ENCODE measurements at regions not wholly inside any gene's neighbourhood (a gene's known extent, or its start where the extent isn't known, plus 50 kb on each side); places are given as distances from the start of the nearest gene placed in this dataset.

DNA sequence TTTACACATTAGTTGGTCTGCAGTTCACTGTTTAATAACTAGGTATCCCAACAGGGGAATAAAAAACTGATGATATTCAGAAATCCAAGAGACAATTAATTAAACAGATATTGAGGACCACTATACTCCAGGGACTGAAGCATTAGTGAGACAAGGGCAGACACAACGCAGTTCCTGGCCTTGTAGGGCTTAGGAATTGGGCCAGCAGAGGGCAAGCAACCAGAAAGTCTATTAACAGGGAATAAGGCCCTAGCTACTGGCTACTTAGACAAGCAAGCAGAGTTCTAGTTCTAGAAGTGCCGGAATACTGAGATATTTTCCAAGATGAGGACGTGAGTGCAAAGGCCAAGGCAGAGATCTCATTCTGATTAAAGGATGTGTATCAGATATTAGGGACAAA, 58.6 kb upstream of the ADGRA3 start:
- H3K9me3 ChIP-seq, result no peaks in the 10 kb centered on the region
- TF ChIP-seq, protein P1, sequence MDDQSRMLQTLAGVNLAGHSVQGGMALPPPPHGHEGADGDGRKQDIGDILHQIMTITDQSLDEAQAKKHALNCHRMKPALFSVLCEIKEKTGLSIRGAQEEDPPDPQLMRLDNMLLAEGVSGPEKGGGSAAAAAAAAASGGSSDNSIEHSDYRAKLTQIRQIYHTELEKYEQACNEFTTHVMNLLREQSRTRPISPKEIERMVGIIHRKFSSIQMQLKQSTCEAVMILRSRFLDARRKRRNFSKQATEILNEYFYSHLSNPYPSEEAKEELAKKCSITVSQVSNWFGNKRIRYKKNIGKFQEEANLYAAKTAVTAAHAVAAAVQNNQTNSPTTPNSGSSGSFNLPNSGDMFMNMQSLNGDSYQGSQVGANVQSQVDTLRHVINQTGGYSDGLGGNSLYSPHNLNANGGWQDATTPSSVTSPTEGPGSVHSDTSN (IDR thresholded peaks at IDR 0.05), result no peak
- no peak for TF ChIP-seq YY1 (IDR thresholded peaks at IDR 0.05; ENCODE audit: low read depth)
- TF ChIP-seq, protein P2, sequence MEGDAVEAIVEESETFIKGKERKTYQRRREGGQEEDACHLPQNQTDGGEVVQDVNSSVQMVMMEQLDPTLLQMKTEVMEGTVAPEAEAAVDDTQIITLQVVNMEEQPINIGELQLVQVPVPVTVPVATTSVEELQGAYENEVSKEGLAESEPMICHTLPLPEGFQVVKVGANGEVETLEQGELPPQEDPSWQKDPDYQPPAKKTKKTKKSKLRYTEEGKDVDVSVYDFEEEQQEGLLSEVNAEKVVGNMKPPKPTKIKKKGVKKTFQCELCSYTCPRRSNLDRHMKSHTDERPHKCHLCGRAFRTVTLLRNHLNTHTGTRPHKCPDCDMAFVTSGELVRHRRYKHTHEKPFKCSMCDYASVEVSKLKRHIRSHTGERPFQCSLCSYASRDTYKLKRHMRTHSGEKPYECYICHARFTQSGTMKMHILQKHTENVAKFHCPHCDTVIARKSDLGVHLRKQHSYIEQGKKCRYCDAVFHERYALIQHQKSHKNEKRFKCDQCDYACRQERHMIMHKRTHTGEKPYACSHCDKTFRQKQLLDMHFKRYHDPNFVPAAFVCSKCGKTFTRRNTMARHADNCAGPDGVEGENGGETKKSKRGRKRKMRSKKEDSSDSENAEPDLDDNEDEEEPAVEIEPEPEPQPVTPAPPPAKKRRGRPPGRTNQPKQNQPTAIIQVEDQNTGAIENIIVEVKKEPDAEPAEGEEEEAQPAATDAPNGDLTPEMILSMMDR (IDR thresholded peaks at IDR 0.05), result no peak
- no peak for DNase-seq
- H3K4me2 ChIP-seq, result no peak overlapping the region
- H3F3A ChIP-seq (replicated peaks; ENCODE audit: insufficient read depth), result no peaks in the 10 kb centered on the region
- no peak overlapping the region for H3K4me3 ChIP-seq (ENCODE audit: low read depth in 2 of 2, low read length in 1 of 2)
- no peak overlapping the region for H2AFZ ChIP-seq (ENCODE audit: low read depth)
- ChIA-PET POLR2A (no interaction called here), CTCF (no interaction called here)
- no peaks in the 10 kb centered on the region for H3K79me2 ChIP-seq (ENCODE audit: insufficient read depth)
- H3K36me3 ChIP-seq (replicated peaks in 1 of 2; ENCODE audit: control insufficient read depth in 1 of 2, insufficient read depth in 2 of 2, low read length in 1 of 2), result no peaks in the 10 kb centered on the region
- no peaks in the 10 kb centered on the region for H4K20me1 ChIP-seq (ENCODE audit: insufficient read depth)
- H3K27ac ChIP-seq (ENCODE audit: low read depth in 2 of 2, low read length in 1 of 2), result no peak overlapping the region
- no peaks in the 10 kb centered on the region for H3K9me2 ChIP-seq
- H3K9ac ChIP-seq, result no peak overlapping the region
- no peaks in the 10 kb centered on the region for H3K27me3 ChIP-seq (ENCODE audit: insufficient read depth)
- WGBS (ENCODE audit: low lambda C conversion rate), result 28% methylated on average over 3 of the region's 3 CpGs
- H3K4me1 ChIP-seq (ENCODE audit: control insufficient read depth in 1 of 2, insufficient read depth in 2 of 2, low read depth in 1 of 2, low read length in 1 of 2), result no peaks in the 10 kb centered on the region

DNA sequence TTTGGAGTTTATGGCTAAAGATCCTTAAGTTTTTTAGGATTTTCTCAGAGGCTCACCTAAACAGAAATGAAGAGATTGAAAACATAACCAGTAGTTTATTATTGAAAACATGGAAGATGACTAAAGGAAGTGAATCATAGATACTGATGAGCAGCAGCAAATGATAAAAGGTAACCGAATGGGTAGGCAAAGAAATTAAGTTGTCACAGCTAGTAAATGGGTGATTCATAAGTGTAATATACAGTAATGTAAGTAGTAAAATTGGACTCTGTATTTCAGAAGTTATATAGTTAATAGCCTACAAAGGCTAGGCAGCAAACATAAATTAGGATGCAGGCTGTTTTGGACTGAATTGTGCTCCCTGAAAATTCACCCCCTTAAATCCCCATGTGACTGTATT, 59.0 kb upstream of the ADGRA3 start:
- Histone ChIP-seq H3K9ac (no peak overlapping the region), H2AFZ (ENCODE audit: low read depth) (no peak overlapping the region), H3K9me3 (no peaks in the 10 kb centered on the region), H3K27me3 (ENCODE audit: insufficient read depth) (no peaks in the 10 kb centered on the region), H3K9me2 (no peaks in the 10 kb centered on the region), H3K4me1 (ENCODE audit: control insufficient read depth in 1 of 2, insufficient read depth in 2 of 2, low read depth in 1 of 2, low read length in 1 of 2) (no peaks in the 10 kb centered on the region), H3K36me3 (replicated peaks in 1 of 2; ENCODE audit: control insufficient read depth in 1 of 2, insufficient read depth in 2 of 2, low read length in 1 of 2) (no peaks in the 10 kb centered on the region), H3K79me2 (ENCODE audit: insufficient read depth) (no peaks in the 10 kb centered on the region), H3K4me3 (ENCODE audit: low read depth in 2 of 2, low read length in 1 of 2) (no peak overlapping the region), H3K27ac (ENCODE audit: low read depth in 2 of 2, low read length in 1 of 2) (no peak overlapping the region), H4K20me1 (ENCODE audit: insufficient read depth) (no peaks in the 10 kb centered on the region), H3K4me2 (no peak overlapping the region), H3F3A (replicated peaks; ENCODE audit: insufficient read depth) (no peaks in the 10 kb centered on the region)
- no peak for DNase-seq
- no peak for TF ChIP-seq ELF1 (IDR thresholded peaks at IDR 0.05)
- no peak for TF ChIP-seq POLR2AphosphoS5 (IDR thresholded peaks at IDR 0.05; ENCODE audit: low read depth, low read length)
- TF ChIP-seq RAD21 (IDR thresholded peaks at IDR 0.05; ENCODE audit: low read length), result no peak
- TF ChIP-seq, protein P3, sequence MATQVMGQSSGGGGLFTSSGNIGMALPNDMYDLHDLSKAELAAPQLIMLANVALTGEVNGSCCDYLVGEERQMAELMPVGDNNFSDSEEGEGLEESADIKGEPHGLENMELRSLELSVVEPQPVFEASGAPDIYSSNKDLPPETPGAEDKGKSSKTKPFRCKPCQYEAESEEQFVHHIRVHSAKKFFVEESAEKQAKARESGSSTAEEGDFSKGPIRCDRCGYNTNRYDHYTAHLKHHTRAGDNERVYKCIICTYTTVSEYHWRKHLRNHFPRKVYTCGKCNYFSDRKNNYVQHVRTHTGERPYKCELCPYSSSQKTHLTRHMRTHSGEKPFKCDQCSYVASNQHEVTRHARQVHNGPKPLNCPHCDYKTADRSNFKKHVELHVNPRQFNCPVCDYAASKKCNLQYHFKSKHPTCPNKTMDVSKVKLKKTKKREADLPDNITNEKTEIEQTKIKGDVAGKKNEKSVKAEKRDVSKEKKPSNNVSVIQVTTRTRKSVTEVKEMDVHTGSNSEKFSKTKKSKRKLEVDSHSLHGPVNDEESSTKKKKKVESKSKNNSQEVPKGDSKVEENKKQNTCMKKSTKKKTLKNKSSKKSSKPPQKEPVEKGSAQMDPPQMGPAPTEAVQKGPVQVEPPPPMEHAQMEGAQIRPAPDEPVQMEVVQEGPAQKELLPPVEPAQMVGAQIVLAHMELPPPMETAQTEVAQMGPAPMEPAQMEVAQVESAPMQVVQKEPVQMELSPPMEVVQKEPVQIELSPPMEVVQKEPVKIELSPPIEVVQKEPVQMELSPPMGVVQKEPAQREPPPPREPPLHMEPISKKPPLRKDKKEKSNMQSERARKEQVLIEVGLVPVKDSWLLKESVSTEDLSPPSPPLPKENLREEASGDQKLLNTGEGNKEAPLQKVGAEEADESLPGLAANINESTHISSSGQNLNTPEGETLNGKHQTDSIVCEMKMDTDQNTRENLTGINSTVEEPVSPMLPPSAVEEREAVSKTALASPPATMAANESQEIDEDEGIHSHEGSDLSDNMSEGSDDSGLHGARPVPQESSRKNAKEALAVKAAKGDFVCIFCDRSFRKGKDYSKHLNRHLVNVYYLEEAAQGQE (IDR thresholded peaks at IDR 0.05; ENCODE audit: low read depth, low read length), result no peak
- TF ChIP-seq, protein P4, sequence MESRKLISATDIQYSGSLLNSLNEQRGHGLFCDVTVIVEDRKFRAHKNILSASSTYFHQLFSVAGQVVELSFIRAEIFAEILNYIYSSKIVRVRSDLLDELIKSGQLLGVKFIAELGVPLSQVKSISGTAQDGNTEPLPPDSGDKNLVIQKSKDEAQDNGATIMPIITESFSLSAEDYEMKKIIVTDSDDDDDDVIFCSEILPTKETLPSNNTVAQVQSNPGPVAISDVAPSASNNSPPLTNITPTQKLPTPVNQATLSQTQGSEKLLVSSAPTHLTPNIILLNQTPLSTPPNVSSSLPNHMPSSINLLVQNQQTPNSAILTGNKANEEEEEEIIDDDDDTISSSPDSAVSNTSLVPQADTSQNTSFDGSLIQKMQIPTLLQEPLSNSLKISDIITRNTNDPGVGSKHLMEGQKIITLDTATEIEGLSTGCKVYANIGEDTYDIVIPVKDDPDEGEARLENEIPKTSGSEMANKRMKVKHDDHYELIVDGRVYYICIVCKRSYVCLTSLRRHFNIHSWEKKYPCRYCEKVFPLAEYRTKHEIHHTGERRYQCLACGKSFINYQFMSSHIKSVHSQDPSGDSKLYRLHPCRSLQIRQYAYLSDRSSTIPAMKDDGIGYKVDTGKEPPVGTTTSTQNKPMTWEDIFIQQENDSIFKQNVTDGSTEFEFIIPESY (IDR thresholded peaks at IDR 0.05; ENCODE audit: borderline replicate concordance, low read depth), result no peak
- no peak for TF ChIP-seq GATA2 (CRISPR knock-in tag; IDR thresholded peaks at IDR 0.05)
- TF ChIP-seq, protein P5, sequence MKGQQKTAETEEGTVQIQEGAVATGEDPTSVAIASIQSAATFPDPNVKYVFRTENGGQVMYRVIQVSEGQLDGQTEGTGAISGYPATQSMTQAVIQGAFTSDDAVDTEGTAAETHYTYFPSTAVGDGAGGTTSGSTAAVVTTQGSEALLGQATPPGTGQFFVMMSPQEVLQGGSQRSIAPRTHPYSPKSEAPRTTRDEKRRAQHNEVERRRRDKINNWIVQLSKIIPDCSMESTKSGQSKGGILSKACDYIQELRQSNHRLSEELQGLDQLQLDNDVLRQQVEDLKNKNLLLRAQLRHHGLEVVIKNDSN (IDR thresholded peaks at IDR 0.05; ENCODE audit: borderline replicate concordance, low read depth), result no peak
- TF ChIP-seq MXI1 (IDR thresholded peaks at IDR 0.05; ENCODE audit: low read depth, low read length), result no peak
- TF ChIP-seq, protein P6, sequence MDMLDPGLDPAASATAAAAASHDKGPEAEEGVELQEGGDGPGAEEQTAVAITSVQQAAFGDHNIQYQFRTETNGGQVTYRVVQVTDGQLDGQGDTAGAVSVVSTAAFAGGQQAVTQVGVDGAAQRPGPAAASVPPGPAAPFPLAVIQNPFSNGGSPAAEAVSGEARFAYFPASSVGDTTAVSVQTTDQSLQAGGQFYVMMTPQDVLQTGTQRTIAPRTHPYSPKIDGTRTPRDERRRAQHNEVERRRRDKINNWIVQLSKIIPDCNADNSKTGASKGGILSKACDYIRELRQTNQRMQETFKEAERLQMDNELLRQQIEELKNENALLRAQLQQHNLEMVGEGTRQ (IDR thresholded peaks at IDR 0.05; ENCODE audit: borderline replicate concordance, low read depth, low read length), result no peak
- CTCF ChIA-PET, result interaction anchor here (1.6 kb wide), 1 partner anchor 33 kb away, joined by 3 read pairs; no protein-coding TSS in a partner anchor
- POLR2A ChIA-PET, result no interaction called here
- WGBS (ENCODE audit: low lambda C conversion rate), result 5% methylated on average over 1 of the region's 1 CpG
